ENCODE measurements at regions not wholly inside any gene's neighbourhood (a gene's known extent, or its start where the extent isn't known, plus 50 kb on each side); places are given as distances from the start of the nearest gene placed in this dataset.
"Not testable (repeated sequence)": the region's sequence is repeated elsewhere in the genome, so short reads cannot be mapped to it uniquely, and the experiment has no call there.

- DNase-seq, result no peak
- no peak for TF ChIP-seq CTCF (IDR thresholded peaks at IDR 0.05; ENCODE audit: insufficient read depth in 1 of 2, low read depth in 1 of 2, low read length in 1 of 2, severe bottlenecking in 1 of 2, unreplicated experiment in 1 of 2)
- peaks cover 4% of the 10 kb centered on the region for H3K27me3 Mint-ChIP-seq (ENCODE audit: insufficient read depth, unreplicated experiment)
- ChIA-PET CTCF (interaction anchor here (0.7 kb wide), 1 partner anchor 1333 kb away, joined by 3 read pairs; no protein-coding TSS in a partner anchor), POLR2A (no interaction called here)
- no peaks in the 10 kb centered on the region for H3K4me1 Mint-ChIP-seq (ENCODE audit: low read depth, unreplicated experiment)
- no peaks in the 10 kb centered on the region for H3K36me3 ChIP-seq (ENCODE audit: control insufficient read depth, insufficient read depth, low read length)
- H3K4me1 ChIP-seq, result no peaks in the 10 kb centered on the region
- no peaks in the 10 kb centered on the region for H3K36me3 Mint-ChIP-seq (ENCODE audit: insufficient read depth, unreplicated experiment)
- H3K27ac Mint-ChIP-seq (ENCODE audit: unreplicated experiment), result no peak overlapping the region
- no peak overlapping the region for H3K4me3 Mint-ChIP-seq (ENCODE audit: unreplicated experiment)
- H3K4me3 ChIP-seq (ENCODE audit: low read depth, low read length), result no peak overlapping the region
- H3K9me3 ChIP-seq, result no peaks in the 10 kb centered on the region
- no TSS peak for BruUV-seq (replicated peaks)
- no peaks in the 10 kb centered on the region for H3K27me3 ChIP-seq (replicated peaks; ENCODE audit: control insufficient read depth, insufficient read depth, low read length)
- intact Hi-C loops (cut with micrococcal nuclease; ENCODE audit: unreplicated experiment), result no loop called here
- no peaks in the 10 kb centered on the region for H3K9me3 Mint-ChIP-seq (ENCODE audit: unreplicated experiment)
Measured at GRCh38 chr15:96657096-96657495, 326.6 kb downstream of the NR2F2 start.

DNA sequence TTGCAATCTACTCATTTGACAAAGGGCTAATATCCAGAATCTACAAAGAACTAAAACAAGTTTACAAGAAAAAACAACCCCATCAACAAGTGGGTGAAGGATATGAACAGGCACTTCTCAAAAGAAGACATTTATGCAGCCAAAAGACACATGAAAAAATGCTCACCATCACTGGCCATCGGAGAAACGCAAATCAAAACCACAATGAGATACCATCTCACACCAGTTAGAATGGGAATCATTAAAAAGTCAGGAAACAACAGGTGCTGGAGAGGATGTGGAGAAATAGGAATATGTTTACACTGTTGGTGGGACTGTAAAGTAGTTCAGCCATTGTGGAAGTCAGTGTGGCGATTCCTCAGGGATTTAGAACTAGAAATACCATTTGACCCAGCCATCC lies 336.5 kb downstream of the NR2F2 start:
- CTCF ChIA-PET; H3K27me3 Mint-ChIP-seq (ENCODE audit: insufficient read depth, unreplicated experiment); H3K4me3 ChIP-seq (ENCODE audit: low read depth, low read length); DNase-seq; H3K4me1 Mint-ChIP-seq (ENCODE audit: low read depth, unreplicated experiment); H3K36me3 Mint-ChIP-seq (ENCODE audit: insufficient read depth, unreplicated experiment); intact Hi-C loops (cut with micrococcal nuclease; ENCODE audit: unreplicated experiment); H3K9me3 Mint-ChIP-seq (ENCODE audit: unreplicated experiment); H3K9me3 ChIP-seq; H3K27me3 ChIP-seq (replicated peaks; ENCODE audit: control insufficient read depth, insufficient read depth, low read length); POLR2A ChIA-PET; H3K36me3 ChIP-seq (ENCODE audit: control insufficient read depth, insufficient read depth, low read length); BruUV-seq (replicated peaks); H3K4me1 ChIP-seq; H3K27ac Mint-ChIP-seq (ENCODE audit: unreplicated experiment); H3K4me3 Mint-ChIP-seq (ENCODE audit: unreplicated experiment): not testable (repeated sequence)

DNA sequence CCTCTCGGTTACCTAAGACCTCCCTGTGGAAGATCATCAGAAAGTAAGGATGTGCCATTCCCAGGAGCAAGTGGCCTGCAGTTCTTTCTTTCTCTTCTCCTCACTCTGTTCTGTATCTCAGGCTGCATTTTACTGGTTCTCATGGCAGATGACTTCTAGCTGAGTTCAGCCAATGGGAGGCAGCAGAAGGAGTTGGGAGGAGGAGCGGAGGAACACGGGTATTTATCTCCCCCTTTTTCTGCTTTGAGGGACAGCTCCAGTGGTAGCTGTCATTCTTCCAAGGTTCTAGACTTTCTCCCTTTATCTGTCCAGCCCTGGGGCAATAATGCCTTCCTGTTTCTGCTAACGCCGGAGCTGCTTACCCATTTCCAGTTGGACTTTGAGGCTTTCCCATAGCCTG lies 339.9 kb downstream of the NR2F2 start:
- no peaks in the 10 kb centered on the region for H3K9me3 ChIP-seq
- no peaks in the 10 kb centered on the region for H3K27me3 ChIP-seq (replicated peaks; ENCODE audit: control insufficient read depth, insufficient read depth, low read length)
- no peak overlapping the region for H3K4me3 ChIP-seq (ENCODE audit: low read depth, low read length)
- no TSS peak for BruUV-seq (replicated peaks)
- H3K27me3 Mint-ChIP-seq (ENCODE audit: insufficient read depth, unreplicated experiment), result no peaks in the 10 kb centered on the region
- no peaks in the 10 kb centered on the region for H3K36me3 Mint-ChIP-seq (ENCODE audit: insufficient read depth, unreplicated experiment)
- ChIA-PET CTCF (no interaction called here), POLR2A (no interaction called here)
- DNase-seq, result no peak
- no peak overlapping the region for H3K4me3 Mint-ChIP-seq (ENCODE audit: unreplicated experiment)
- no peak for TF ChIP-seq CTCF (IDR thresholded peaks at IDR 0.05; ENCODE audit: insufficient read depth in 1 of 2, low read depth in 1 of 2, low read length in 1 of 2, severe bottlenecking in 1 of 2, unreplicated experiment in 1 of 2)
- no peaks in the 10 kb centered on the region for H3K4me1 ChIP-seq
- intact Hi-C loops (cut with micrococcal nuclease; ENCODE audit: unreplicated experiment), result no loop called here
- no peak overlapping the region for H3K27ac Mint-ChIP-seq (ENCODE audit: unreplicated experiment)
- no peaks in the 10 kb centered on the region for H3K4me1 Mint-ChIP-seq (ENCODE audit: low read depth, unreplicated experiment)
- no peaks in the 10 kb centered on the region for H3K9me3 Mint-ChIP-seq (ENCODE audit: unreplicated experiment)
- H3K36me3 ChIP-seq (ENCODE audit: control insufficient read depth, insufficient read depth, low read length), result no peaks in the 10 kb centered on the region

- no peak for TF ChIP-seq CTCF (IDR thresholded peaks at IDR 0.05; ENCODE audit: insufficient read depth in 1 of 2, low read depth in 1 of 2, low read length in 1 of 2, severe bottlenecking in 1 of 2, unreplicated experiment in 1 of 2)
- Histone ChIP-seq H3K4me1 (no peaks in the 10 kb centered on the region), H3K27me3 (replicated peaks; ENCODE audit: control insufficient read depth, insufficient read depth, low read length) (no peaks in the 10 kb centered on the region), H3K9me3 (no peaks in the 10 kb centered on the region), H3K36me3 (ENCODE audit: control insufficient read depth, insufficient read depth, low read length) (no peaks in the 10 kb centered on the region), H3K4me3 (ENCODE audit: low read depth, low read length) (no peak overlapping the region)
- no TSS peak for BruUV-seq (replicated peaks)
- POLR2A ChIA-PET, result no interaction called here
- H3K36me3 Mint-ChIP-seq (ENCODE audit: insufficient read depth, unreplicated experiment), result no peaks in the 10 kb centered on the region
- intact Hi-C loops (cut with micrococcal nuclease; ENCODE audit: unreplicated experiment), result no loop called here
- H3K4me1 Mint-ChIP-seq (ENCODE audit: low read depth, unreplicated experiment), result no peaks in the 10 kb centered on the region
- CTCF ChIA-PET, result no interaction called here
- no peak for DNase-seq
- H3K27me3 Mint-ChIP-seq (ENCODE audit: insufficient read depth, unreplicated experiment), result no peaks in the 10 kb centered on the region
- H3K9me3 Mint-ChIP-seq (ENCODE audit: unreplicated experiment), result no peaks in the 10 kb centered on the region
- no peak overlapping the region for H3K4me3 Mint-ChIP-seq (ENCODE audit: unreplicated experiment)
- no peak overlapping the region for H3K27ac Mint-ChIP-seq (ENCODE audit: unreplicated experiment)
Measured at GRCh38 chr15:96672629-96673028, 342.1 kb downstream of the NR2F2 start.
